ENCODE measurements at regions not wholly inside any gene's neighbourhood (a gene's known extent, or its start where the extent isn't known, plus 50 kb on each side); places are given as distances from the start of the nearest gene placed in this dataset.
A peak's percentile ranks its signal among the peaks of the same experiment; 100 is the strongest.

- H3K27ac ChIP-seq: no peak overlapping the region
- CTCF ChIA-PET: interaction anchor here (0.6 kb wide), 1 partner anchor 29 kb away, joined by 3 read pairs; no protein-coding TSS in a partner anchor
- POLR2A ChIA-PET (ENCODE audit: low non-redundant PET): no interaction called here
- TF ChIP-seq CTCF (conservative IDR thresholded peaks at IDR 0.05; ENCODE audit: low read depth): no peak
- DNase-seq (ENCODE audit: low spot score): no peak
Measured at GRCh38 chr5:152255411-152255810, 149.7 kb downstream of the NMUR2 start.

DNA sequence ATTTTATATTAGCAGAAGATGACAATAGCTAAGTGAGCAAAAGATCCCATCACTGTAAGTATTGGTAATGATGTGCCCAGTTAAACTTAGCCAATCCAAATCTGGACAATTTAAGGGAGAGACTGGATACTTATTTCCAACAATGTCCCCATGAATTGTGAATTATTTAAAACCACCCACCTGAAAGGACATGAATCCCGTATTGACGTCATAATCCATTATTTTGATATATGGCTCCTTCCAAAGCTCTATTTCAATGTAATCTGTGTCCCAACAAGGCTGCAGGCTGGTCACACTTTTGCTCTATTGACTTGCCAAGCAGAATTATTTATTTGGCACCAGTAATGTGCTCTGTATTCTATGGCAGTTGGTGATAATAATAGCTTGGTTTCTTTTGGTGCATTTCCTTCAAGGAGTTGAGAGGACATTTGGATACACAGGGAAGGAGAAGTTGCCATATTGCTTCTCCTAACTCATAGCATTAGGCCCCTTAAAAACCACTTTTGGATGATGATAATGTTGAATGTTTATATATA lies 157.2 kb downstream of the NMUR2 start:
- POLR2A ChIA-PET (ENCODE audit: low non-redundant PET): no interaction called here
- no peak for DNase-seq (ENCODE audit: low spot score)
- TF ChIP-seq CTCF (conservative IDR thresholded peaks at IDR 0.05; ENCODE audit: low read depth): no peak
- CTCF ChIA-PET: no interaction called here
- H3K27ac ChIP-seq: no peak overlapping the region

GRCh38 chr5:152246401-152246800 lies 158.7 kb downstream of the NMUR2 start:
- CTCF ChIA-PET: interaction anchor here (0.5 kb wide), 1 partner anchor 51 kb away, joined by 4 read pairs; no protein-coding TSS in a partner anchor
- POLR2A ChIA-PET (ENCODE audit: low non-redundant PET): no interaction called here
- DNase-seq (ENCODE audit: low spot score): peak; percentile 47
- no peak for TF ChIP-seq CTCF (conservative IDR thresholded peaks at IDR 0.05; ENCODE audit: low read depth)
- no peak overlapping the region for H3K27ac ChIP-seq

DNA sequence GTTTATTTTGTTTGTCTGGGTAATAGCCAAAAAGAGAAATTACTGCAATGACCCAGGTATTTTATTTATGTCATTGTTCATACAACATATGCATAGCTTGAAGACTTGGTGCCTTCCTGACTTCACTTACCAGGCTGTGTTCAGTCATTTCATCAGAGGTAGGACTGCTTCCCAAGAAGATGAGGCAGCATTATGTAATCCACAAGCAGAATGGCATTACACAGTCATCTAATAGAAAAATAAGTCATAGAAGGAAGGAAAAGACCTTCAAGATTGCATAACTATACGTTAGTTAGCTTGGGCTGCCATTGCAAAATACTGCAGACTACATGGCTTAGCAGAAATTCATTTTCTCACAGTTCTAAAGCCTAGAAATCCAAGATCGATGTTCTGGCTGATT lies 167.5 kb downstream of the NMUR2 start:
- ChIA-PET POLR2A (ENCODE audit: low non-redundant PET) (no interaction called here), CTCF (no interaction called here)
- no peak overlapping the region for H3K27ac ChIP-seq
- no peak for TF ChIP-seq CTCF (conservative IDR thresholded peaks at IDR 0.05; ENCODE audit: low read depth)
- no peak for DNase-seq (ENCODE audit: low spot score)

DNA sequence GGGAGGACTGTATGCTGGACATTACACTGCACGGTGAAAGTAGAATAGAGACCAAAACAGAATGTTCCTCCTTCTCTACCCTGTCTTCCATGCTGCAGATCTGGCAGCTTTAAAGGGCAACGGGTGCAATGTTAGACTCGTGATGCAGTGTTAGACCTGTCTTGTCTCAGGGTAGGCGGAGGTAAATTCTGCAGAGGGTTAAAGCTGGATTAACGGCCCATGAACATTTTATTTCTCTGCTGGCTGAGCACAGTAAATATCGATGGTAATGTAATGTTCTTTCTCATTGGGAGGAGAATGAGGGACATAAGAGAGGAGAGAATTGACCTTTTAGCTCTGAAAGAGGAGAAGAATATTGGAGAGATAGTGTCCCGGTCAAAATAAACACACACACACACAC lies 178.9 kb downstream of the NMUR2 start:
- POLR2A ChIA-PET (ENCODE audit: low non-redundant PET): no interaction called here
- CTCF ChIA-PET: interaction anchor here (0.6 kb wide), 1 partner anchor 44 kb away, joined by 5 read pairs; no protein-coding TSS in a partner anchor
- TF ChIP-seq CTCF (conservative IDR thresholded peaks at IDR 0.05; ENCODE audit: low read depth): no peak
- H3K27ac ChIP-seq: no peak overlapping the region
- DNase-seq (ENCODE audit: low spot score): no peak

DNA sequence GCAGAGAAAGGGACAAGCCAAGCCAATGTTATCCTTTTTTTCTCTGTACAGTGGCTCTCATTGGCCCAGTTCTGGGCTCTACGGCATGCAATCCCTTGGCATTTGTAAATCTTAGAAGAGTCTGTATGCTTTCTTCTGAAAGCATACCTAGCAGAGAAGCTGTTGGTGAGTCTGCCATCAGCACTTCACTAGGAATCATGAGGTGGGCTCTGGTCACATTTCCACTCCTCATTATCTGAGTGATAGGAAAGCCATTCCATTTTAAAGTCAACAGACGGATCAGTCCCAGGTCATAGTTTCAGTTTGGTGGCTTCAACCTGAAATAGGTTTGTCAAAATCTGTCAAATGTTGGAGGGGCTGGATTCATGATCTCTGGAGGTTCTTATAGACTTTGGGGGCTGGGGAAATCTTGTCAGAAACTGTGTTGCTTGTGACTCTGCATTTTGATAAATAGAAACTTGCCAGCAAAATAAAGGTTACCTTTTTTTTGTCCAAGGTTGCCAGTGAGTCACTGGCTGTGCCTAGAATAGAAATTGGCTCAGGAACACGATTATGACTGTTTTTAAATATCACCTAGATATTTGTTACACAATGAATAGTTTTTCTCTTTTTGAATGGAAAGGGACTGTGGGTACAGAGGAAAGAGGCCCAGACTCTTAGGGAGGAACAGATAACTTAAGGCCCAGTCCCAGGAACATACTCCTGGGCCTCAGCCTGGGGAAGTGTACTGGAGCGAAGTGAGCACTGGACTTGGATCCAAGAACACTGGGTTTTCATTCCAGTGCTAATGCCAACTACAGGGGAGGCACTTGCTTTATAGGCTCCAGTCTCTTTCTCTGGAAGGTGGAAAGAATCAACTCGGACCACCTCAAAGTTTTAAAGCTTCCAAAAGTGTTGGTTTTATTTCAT lies 183.1 kb downstream of the NMUR2 start:
- H3K27ac ChIP-seq: no peak overlapping the region
- CTCF ChIA-PET: interaction anchor here (0.7 to 1.0 kb wide), 2 partner anchors 22 to 312 kb away, joined by 3 read pairs; no protein-coding TSS in a partner anchor
- POLR2A ChIA-PET (ENCODE audit: low non-redundant PET): no interaction called here
- no peak for TF ChIP-seq CTCF (conservative IDR thresholded peaks at IDR 0.05; ENCODE audit: low read depth)
- DNase-seq (ENCODE audit: low spot score): no peak
